ENCODE measurements at regions not wholly inside any gene's neighbourhood (a gene's known extent, or its start where the extent isn't known, plus 50 kb on each side); places are given as distances from the start of the nearest gene placed in this dataset.

DNA sequence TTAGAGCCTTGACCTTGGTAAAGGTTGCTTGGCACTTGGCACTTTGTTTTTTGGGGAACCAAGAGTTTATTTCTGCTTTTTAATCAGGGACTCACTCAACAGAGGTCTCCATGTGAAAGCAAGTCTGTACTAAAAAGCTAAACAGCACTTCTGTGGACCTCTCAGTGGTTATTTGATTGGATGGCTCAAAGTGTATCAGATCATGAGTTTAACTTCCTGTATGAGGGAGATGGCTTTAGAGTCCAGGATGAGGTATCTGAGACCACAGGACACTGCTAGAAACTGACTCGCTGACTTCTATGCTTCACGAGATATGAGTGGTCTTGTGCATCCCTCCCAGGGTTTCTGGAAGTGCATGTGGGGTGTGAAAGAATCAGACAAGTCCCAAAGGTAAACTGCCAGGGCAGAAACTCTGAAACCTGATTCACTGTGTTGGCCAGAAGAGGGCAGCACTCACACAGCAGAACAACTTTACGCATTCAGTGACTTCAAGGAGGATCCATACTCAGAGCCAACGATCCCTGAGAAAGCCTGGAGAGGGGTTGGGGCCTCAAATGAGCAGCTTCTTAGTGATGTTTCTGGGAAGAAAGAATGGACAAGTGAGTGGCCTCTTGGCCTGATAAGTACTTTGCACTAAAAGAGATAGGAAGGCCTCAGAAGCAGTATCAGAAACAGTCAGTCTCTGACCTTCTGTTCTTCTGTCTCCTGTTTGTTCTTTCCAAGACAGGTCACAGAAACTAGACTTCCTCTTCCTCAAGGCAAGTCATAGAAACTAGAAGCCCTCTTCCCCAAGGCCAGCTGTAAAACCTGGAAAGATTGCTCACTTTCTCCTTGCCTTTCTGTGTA is 220.3 kb upstream of the CXCL13 start:
- Histone ChIP-seq H2BK12ac (ENCODE audit: insufficient read length, low read depth, low read length) (no peak overlapping the region), H3K4me2 (ENCODE audit: insufficient read depth, insufficient read length, low read length) (no peak overlapping the region), H3K9ac (ENCODE audit: extremely low read depth, insufficient read length, low read length) (no peak overlapping the region), H3K23ac (ENCODE audit: insufficient read length, low read depth, low read length) (no peak overlapping the region), H4K5ac (ENCODE audit: insufficient read length, low read depth, low read length) (no peak overlapping the region), H4K8ac (replicated peaks; ENCODE audit: insufficient read length, low read depth, low read length) (no peak overlapping the region), H3K4ac (ENCODE audit: low read depth, low read length) (no peak overlapping the region), H3K14ac (ENCODE audit: insufficient read depth, low read length) (no peak overlapping the region), H3K27me3 (ENCODE audit: insufficient read depth, low read length) (no peaks in the 10 kb centered on the region), H3K23me2 (ENCODE audit: insufficient read length, low read depth, low read length, poor library complexity, severe bottlenecking) (no peaks in the 10 kb centered on the region), H3T11ph (ENCODE audit: low read length) (no peak overlapping the region), H3K79me1 (ENCODE audit: insufficient read depth, low read depth, low read length, poor library complexity, severe bottlenecking) (no peaks in the 10 kb centered on the region), H2AK5ac (ENCODE audit: insufficient read length, low read length) (no peak overlapping the region), H2BK120ac (ENCODE audit: low read depth, low read length, poor library complexity, severe bottlenecking) (no peak overlapping the region), H3K27ac (ENCODE audit: insufficient read length, low read depth, low read length) (no peak overlapping the region), H2AFZ (ENCODE audit: low read length) (no peak overlapping the region), H2BK20ac (ENCODE audit: low read depth, low read length, poor library complexity, severe bottlenecking) (no peak overlapping the region), H2BK15ac (ENCODE audit: low read depth, low read length) (no peak overlapping the region), H3K18ac (ENCODE audit: insufficient read length, low read depth, low read length) (no peak overlapping the region), H3K4me1 (ENCODE audit: insufficient read depth, low read length) (peaks cover 7% of the 10 kb centered on the region; the same call in 1 of the 2 replicates), H3K56ac (ENCODE audit: insufficient read length, low read depth, low read length) (no peak overlapping the region), H4K20me1 (ENCODE audit: control insufficient read depth, insufficient read depth, insufficient read length) (no peaks in the 10 kb centered on the region), H4K91ac (ENCODE audit: insufficient read length, low read depth, low read length) (no peak overlapping the region), H3K79me2 (ENCODE audit: insufficient read depth, low read length) (no peaks in the 10 kb centered on the region), H3K9me3 (ENCODE audit: control insufficient read depth, low read depth, low read length) (no peaks in the 10 kb centered on the region), H2BK5ac (ENCODE audit: insufficient read length, low read length) (no peak overlapping the region)
- Mint-ChIP-seq H3K4me3 (no peak overlapping the region), H3K27me3 (ENCODE audit: low read depth) (0 out of 2 replicates have a peak, but pooled peaks cover 2% of the 10 kb centered on the region), H3K9me3 (no peaks in the 10 kb centered on the region; a peak in 1 of 5 replicates), H3K27ac (no peak overlapping the region), H3K36me3 (ENCODE audit: insufficient read depth in 1 of 3, low read depth in 3 of 3) (no peaks in the 10 kb centered on the region), H3K4me1 (peaks cover 16% of the 10 kb centered on the region in 2 experiments)
- DNase-seq = peak; percentile 74
- no CpG with 5 or more reads among the region's 4 CpGs for WGBS (ENCODE audit: extremely low coverage, insufficient read length, low lambda C conversion rate)
- TF ChIP-seq CTCF (conservative IDR thresholded peaks at IDR 0.05) = peak; percentile 84
